IPS-18a (cell line): ENCODE measurements at regions not wholly inside any gene's neighbourhood (a gene's known extent, or its start where the extent isn't known, plus 50 kb on each side); places are given as distances from the start of the nearest gene placed in this dataset.

ENCODE experiments used
- H3K27ac ChIP-seq: one replicate; pipeline ENCODE4 v1.5.1; 2013; ENCODE audit warnings: low read length
- H3K27me3 ChIP-seq: one replicate; pipeline ENCODE4 v1.6.1; 2013; ENCODE audit warnings: mild to moderate bottlenecking, low read length; ENCODE audit not compliant: control insufficient read depth, insufficient read depth
- H3K36me3 ChIP-seq: one replicate; pipeline ENCODE4 v1.6.1; 2013; ENCODE audit warnings: low read depth, low read length; ENCODE audit not compliant: control insufficient read depth
- H3K4me1 ChIP-seq: one replicate; pipeline ENCODE4 v1.6.1; 2013; ENCODE audit warnings: low read depth, low read length; ENCODE audit not compliant: control insufficient read depth
- H3K4me3 ChIP-seq: one replicate; pipeline ENCODE4 v1.5.1; 2013; ENCODE audit warnings: low read length
- H3K9ac ChIP-seq: one replicate; pipeline ENCODE4 v1.6.1; 2013; ENCODE audit warnings: mild to moderate bottlenecking, low read length, moderate library complexity
- H3K9me3 ChIP-seq: one replicate; pipeline ENCODE4 v1.6.1; 2013; ENCODE audit warnings: low read depth, low read length; ENCODE audit not compliant: control insufficient read depth

DNA sequence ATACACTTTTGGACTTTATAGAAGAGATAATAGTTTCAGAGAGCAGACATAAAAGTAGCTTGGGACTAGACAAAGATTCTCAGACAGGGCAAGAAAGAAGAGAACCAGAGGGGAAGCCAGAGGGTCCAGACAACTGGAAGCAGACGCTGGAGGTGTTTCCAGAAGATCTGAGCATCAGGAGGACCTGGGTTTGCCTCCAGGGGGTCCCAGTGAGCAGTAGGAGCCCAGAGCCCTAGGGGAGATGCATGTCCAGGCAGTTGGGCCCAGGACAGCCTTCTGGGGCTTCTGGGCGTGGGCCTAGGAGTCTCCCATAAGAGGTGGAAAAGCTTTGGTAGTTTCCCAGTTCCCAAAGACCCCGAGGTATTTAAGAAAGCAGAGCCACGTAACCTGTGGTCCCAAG, 251.2 kb upstream of the ID2 start:
- Histone ChIP-seq H3K36me3 (no peaks in the 10 kb centered on the region), H3K4me3 (no peak overlapping the region), H3K9ac (no peak overlapping the region), H3K27ac (no peak overlapping the region), H3K9me3 (no peaks in the 10 kb centered on the region), H3K27me3 (no peaks in the 10 kb centered on the region), H3K4me1 (no peaks in the 10 kb centered on the region)

DNA sequence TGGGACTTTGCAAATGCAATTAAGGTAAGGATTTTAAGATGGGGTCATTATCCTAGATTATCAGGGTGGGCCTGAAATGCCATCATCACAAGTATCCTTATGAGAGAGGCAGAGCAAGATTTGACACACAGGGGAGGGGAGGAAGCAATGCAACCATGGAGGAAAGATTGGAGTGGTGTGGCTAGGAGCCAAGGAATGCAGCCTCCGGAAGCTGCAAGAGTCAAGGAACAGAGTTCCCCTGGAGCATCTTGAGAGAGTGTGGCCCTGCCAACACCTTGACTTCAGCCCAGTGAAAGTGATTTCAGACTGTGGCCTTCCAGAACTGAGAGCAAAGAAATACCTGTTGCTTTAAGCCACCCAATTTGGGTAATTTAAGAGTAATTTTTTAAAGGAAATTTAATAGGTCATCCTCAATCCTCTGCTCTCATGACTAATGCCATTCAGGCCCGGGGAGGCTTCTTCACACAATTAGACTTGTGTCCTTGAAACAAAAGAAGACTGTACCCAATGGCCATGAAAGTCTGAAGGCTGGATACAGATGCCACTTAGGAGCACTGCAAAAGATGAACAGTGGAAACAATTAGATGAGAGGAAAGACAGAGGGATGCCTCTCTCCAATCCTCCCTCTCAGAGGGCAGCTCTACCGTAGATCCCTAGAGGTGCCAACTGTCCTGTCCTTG, 250.3 kb upstream of the ID2 start:
- H3K9me3 ChIP-seq = no peaks in the 10 kb centered on the region
- H3K4me3 ChIP-seq = no peak overlapping the region
- H3K4me1 ChIP-seq = peaks cover 3% of the 10 kb centered on the region
- no peaks in the 10 kb centered on the region for H3K36me3 ChIP-seq
- no peaks in the 10 kb centered on the region for H3K27me3 ChIP-seq
- no peak overlapping the region for H3K9ac ChIP-seq
- H3K27ac ChIP-seq = no peak overlapping the region

DNA sequence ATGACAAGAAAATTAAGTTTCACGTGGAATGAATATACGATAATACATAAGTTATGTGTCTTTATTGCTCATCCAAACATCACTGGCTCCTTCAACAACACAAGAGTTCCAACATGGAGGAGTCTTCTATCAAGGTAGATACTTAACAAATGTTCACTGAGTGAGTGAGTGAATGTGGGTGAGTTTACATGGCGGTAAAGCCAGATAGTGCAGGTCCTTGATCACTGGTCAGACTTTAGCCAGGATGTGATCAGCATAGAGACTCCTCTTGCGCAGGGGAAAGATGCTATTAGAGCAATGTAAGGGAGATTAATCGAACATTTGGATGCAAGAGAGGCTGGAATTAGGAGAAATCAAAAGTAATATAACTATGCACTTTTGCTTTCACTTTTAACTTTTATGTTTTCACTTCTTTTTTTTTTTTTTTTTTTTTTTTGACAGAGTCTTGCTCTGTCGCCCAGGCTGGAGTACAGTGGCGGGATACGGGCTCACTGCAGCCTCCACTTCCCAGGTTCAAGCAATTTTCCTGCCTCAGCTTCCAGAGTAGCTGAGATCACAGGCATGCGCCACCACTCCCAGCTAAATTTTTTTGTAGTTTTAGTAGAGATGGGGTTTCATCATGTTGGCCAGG, 249.0 kb upstream of the ID2 start:
- Histone ChIP-seq H3K27ac (no peak overlapping the region), H3K27me3 (no peaks in the 10 kb centered on the region), H3K9me3 (no peaks in the 10 kb centered on the region), H3K4me3 (no peak overlapping the region), H3K36me3 (no peaks in the 10 kb centered on the region), H3K9ac (no peak overlapping the region), H3K4me1 (peaks cover 3% of the 10 kb centered on the region)

DNA sequence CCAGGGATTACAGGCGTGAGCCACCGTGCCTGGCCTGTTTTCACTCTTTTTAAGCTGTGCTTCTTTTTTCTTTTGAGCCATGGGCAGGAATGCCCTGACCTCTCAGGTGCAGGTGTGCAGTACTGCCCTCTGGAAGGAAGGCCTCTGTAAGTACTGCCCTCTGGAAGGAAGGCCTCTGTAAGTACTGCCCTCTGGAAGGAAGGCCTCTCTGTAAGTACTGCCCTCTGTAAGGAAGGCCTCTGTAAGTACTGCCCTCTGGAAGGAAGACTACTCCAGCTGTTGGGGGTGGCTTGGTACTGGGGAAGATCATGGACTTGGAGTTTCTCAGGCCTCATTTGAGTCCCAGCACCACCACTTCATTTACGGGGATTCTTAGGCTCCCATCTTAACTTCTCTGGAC, 248.5 kb upstream of the ID2 start:
- no peak overlapping the region for H3K9ac ChIP-seq
- no peaks in the 10 kb centered on the region for H3K9me3 ChIP-seq
- no peaks in the 10 kb centered on the region for H3K27me3 ChIP-seq
- H3K36me3 ChIP-seq = no peaks in the 10 kb centered on the region
- H3K4me1 ChIP-seq = peaks cover 3% of the 10 kb centered on the region
- no peak overlapping the region for H3K4me3 ChIP-seq
- no peak overlapping the region for H3K27ac ChIP-seq

DNA sequence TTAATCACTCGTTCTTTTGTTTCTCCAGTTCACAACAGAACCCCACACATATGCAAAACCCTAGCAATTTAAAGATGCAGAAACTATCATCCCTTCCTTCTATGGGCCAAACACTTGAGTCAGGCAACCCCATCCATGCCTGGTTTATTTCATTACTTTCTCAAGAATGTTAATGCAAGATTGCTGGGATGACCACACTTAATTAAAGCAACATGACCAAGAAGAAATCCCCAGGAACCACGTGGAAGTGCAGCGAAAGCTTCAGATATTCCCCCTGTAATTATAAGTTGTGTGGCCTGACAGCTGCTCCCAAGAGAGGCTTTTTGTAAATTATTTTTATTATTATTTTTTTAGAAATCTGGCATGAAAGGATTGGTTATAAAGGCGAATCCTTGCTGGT, 246.2 kb upstream of the ID2 start:
- no peak overlapping the region for H3K9ac ChIP-seq
- H3K4me1 ChIP-seq = peaks cover 3% of the 10 kb centered on the region
- H3K9me3 ChIP-seq = no peaks in the 10 kb centered on the region
- no peak overlapping the region for H3K4me3 ChIP-seq
- H3K36me3 ChIP-seq = no peaks in the 10 kb centered on the region
- no peaks in the 10 kb centered on the region for H3K27me3 ChIP-seq
- H3K27ac ChIP-seq = no peak overlapping the region

DNA sequence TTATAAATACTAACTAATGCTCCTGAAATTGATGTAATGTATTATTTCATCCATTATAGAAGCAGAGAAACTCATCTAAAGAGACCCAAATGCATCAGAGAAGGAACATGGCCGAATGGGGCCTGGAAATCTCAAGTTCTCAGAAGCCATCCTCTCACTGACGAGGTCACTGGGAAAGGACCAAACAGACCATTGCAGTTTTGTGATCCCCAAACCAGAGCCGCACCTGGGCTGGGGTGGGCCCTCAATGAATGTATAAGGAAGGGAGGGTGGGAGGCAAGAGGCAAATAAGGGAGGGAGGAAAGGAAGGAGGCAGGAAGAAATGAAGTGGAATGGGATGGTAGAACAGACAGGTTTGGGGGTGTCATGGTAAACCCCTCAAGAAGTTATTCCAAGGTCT, 245.3 kb upstream of the ID2 start:
- Histone ChIP-seq H3K4me3 (no peak overlapping the region), H3K36me3 (no peaks in the 10 kb centered on the region), H3K4me1 (peaks cover 3% of the 10 kb centered on the region), H3K27ac (no peak overlapping the region), H3K27me3 (no peaks in the 10 kb centered on the region), H3K9ac (no peak overlapping the region), H3K9me3 (no peaks in the 10 kb centered on the region)

DNA sequence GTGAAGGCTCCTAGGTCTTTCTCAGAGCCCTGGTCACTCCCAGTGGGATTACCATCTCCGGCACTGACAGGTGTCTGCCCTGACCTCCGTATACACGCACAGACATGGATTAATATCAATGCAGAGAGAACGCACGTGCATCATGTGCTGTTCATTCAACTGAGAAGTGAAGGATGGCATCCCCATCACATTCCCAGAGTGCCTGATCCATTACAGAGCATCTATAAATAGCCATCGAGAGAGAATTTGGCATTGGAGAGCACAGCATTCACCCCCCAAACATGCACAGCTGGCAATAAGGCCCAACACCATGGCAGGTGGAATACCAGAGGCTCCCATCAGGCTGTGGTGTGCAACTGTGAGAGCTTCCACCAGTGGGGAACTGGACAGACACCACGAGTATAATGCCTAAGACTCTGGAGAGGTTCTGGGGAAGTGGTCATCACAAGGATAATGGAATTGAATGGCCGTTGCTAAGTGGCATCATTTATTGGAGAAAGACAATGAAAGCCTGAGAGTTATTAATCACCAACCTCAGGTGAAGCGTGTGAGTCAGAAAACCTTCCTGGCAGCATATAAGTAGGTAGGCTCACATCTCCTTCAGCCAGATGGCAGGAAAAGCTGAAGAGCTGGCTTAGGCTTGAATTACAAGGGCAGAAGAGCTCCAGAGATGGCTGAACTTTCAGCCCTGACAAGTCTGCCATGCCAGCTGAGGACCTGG, 244.5 kb upstream of the ID2 start:
- H3K9ac ChIP-seq = no peak overlapping the region
- no peaks in the 10 kb centered on the region for H3K27me3 ChIP-seq
- no peaks in the 10 kb centered on the region for H3K9me3 ChIP-seq
- H3K27ac ChIP-seq = no peak overlapping the region
- H3K4me1 ChIP-seq = peaks cover 3% of the 10 kb centered on the region
- no peak overlapping the region for H3K4me3 ChIP-seq
- no peaks in the 10 kb centered on the region for H3K36me3 ChIP-seq

DNA sequence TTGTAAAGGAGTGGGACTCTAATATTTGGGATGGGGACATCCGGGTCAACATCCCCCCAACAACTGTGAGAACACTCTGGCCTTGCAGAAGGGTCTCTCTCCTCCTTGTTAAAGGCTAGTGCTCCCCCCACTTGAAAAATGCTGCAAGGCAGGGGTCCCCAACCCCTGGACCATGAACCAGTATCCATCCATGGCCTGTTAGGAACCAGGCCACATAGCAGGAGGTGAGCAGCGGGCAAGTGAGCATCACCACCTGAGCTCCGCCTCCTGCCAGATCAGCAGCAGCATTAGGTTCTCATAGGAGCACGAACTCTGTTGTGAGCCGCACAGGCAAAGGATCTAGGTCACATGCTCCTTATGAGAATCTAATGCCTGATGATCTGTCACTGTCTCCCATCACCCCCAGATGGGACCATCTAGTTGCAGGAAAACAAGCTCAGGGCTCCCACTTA, 243.9 kb upstream of the ID2 start:
- Histone ChIP-seq H3K27me3 (no peaks in the 10 kb centered on the region), H3K4me1 (peaks cover 3% of the 10 kb centered on the region), H3K36me3 (no peaks in the 10 kb centered on the region)

DNA sequence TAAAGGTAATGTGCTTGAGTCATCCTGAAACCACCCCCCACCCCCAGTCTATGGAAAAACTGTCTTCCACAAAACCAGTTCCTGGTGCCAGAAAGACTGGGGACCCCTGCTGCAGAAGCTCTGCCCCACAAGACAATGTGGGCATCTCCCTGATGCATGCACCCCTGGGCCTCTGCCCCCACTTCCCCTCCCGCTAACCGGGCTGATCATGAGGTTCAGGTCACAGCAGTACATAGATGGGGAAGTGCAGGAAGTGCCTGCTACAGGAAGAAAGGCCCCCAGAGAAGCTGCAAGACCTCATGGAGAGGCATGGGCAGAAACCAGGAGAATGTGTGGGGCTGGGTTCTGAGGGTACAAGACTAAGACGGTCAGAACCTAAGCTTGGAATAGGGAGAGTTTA, 243.4 kb upstream of the ID2 start:
- Histone ChIP-seq H3K27me3 (no peaks in the 10 kb centered on the region), H3K36me3 (no peaks in the 10 kb centered on the region), H3K9me3 (no peaks in the 10 kb centered on the region), H3K27ac (no peak overlapping the region), H3K9ac (no peak overlapping the region), H3K4me1 (peaks cover 3% of the 10 kb centered on the region), H3K4me3 (no peak overlapping the region)

More for the DNA sequence above, 243.9 kb upstream of the ID2 start:
- H3K9me3 ChIP-seq = no peaks in the 10 kb centered on the region
- H3K4me3 ChIP-seq = no peak overlapping the region
- H3K9ac ChIP-seq = no peak overlapping the region
- H3K27ac ChIP-seq = no peak overlapping the region

DNA sequence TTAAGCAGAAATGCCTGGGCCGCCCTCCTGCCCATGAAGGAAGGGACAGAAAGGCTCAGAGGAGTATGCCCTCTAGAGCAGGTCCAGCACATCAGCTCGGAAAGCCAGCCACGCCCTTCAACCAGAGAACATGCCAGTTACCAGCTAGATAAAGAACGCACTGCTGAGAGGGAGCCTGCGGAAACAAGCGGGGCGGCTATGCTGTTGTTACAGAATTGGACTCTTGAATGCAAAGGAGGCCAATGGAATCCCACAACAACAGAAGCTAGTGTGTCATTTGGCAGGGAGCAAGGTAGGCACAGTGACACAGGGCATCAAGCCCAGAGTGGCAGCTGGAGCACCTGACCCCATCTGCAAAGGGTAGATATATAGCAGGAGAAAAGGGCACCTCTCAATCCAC, 242.9 kb upstream of the ID2 start:
- H3K9me3 ChIP-seq = no peaks in the 10 kb centered on the region
- H3K36me3 ChIP-seq = no peaks in the 10 kb centered on the region
- H3K9ac ChIP-seq = no peak overlapping the region
- H3K4me1 ChIP-seq = peaks cover 3% of the 10 kb centered on the region
- H3K4me3 ChIP-seq = no peak overlapping the region
- H3K27me3 ChIP-seq = no peaks in the 10 kb centered on the region
- H3K27ac ChIP-seq = no peak overlapping the region

DNA sequence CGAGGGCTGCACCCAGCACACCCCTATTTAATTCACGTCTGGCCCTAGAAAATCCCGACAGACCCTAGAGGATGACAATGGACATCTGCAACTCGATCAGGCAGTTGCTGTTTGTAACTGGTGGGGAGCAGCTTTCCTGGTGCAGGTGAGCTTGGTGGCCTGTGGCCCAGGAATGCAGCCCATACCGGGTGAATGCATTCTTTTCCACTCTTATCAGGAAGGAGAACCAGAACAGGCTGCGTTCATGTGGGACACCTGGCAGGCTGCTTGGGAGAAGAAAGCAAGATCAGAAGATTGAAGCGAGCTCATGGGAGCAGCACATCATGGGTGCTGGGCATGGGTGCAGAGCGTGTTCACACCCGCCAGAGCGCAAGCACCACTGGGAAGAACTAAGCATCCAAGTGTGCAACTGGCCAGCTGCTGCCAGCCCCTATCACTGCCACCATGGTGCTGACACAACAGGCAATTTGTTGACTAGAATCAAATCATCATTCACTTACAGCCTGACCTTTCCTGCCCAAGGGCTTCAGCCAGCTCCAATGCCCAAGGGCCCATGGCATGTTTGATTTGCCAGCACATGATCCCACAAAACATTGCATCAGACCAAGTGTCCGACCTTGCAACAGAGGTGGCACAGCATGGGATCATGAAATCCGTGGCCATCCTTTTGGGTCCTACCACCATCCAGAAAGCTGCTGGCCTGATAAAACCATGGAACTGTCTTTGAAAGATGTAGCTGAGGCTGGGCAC, 241.7 kb upstream of the ID2 start:
- Histone ChIP-seq H3K27me3 (no peaks in the 10 kb centered on the region), H3K9ac (no peak overlapping the region), H3K36me3 (no peaks in the 10 kb centered on the region), H3K4me3 (no peak overlapping the region), H3K4me1 (peaks cover 3% of the 10 kb centered on the region), H3K27ac (no peak overlapping the region), H3K9me3 (no peaks in the 10 kb centered on the region)
